OCI-LY1 (cell line): ENCODE measurements at regions not wholly inside any gene's neighbourhood (a gene's known extent, or its start where the extent isn't known, plus 50 kb on each side); places are given as distances from the start of the nearest gene placed in this dataset.

Source experiments
- H2AFZ ChIP-seq: fragments of 200-600 bp; sonication (generic), shearing (Covaris generic); 2 replicates; pipeline ENCODE4 v1.6.0; 2014; ENCODE audit warnings: antibody characterized with exemption, mild to moderate bottlenecking, low read length
- H3F3A ChIP-seq: fragments of 200-600 bp; sonication (generic), shearing (Covaris generic); 2 replicates; pipeline ENCODE4 v1.6.0; 2014; ENCODE audit warnings: mild to moderate bottlenecking, antibody characterized with exemption, low read length, moderate library complexity; ENCODE audit not compliant: insufficient read depth
- H3K27ac ChIP-seq: fragments of 200-600 bp; sonication (generic); 2 replicates; pipeline ENCODE4 v1.5.1; 2014; ENCODE audit warnings: low read length, mixed run types, mild to moderate bottlenecking, low read depth; ENCODE audit not compliant: poor library complexity, severe bottlenecking
- H3K27me3 ChIP-seq: fragments of 200-600 bp; sonication (generic); 2 replicates; pipeline ENCODE4 v1.6.0; 2014; ENCODE audit warnings: antibody characterized with exemption, mild to moderate bottlenecking, low read length, moderate library complexity; ENCODE audit not compliant: insufficient read depth
- H3K36me3 ChIP-seq: fragments of 200-600 bp; sonication (generic); 2 replicates; pipeline ENCODE4 v1.6.1; 2014; ENCODE audit warnings: mild to moderate bottlenecking, antibody characterized with exemption, low read length, moderate library complexity, mixed read lengths; ENCODE audit not compliant: insufficient read depth
- H3K4me1 ChIP-seq: fragments of 200-600 bp; sonication (generic); 2 replicates; pipeline ENCODE4 v1.5.1; 2014; ENCODE audit warnings: mild to moderate bottlenecking, low read length, moderate library complexity; ENCODE audit not compliant: insufficient read depth, severe bottlenecking
- H3K4me2 ChIP-seq: fragments of 200-600 bp; sonication (generic), shearing (Covaris generic); 2 replicates; pipeline ENCODE4 v1.6.1; 2014; ENCODE audit warnings: low read length
- H3K4me3 ChIP-seq: fragments of 200-600 bp; sonication (generic); 2 replicates; pipeline ENCODE4 v1.5.1; 2014; ENCODE audit warnings: low read length, low read depth, mild to moderate bottlenecking, mixed read lengths; ENCODE audit not compliant: poor library complexity, severe bottlenecking
- H3K79me2 ChIP-seq: fragments of 200-600 bp; shearing (Covaris generic); 2 replicates; pipeline ENCODE4 v1.6.1; 2016; ENCODE audit warnings: mixed run types, low read length, mixed read lengths; ENCODE audit not compliant: insufficient read depth
- H3K9ac ChIP-seq: fragments of 200-600 bp; sonication (generic), shearing (Covaris generic); 2 replicates; pipeline ENCODE4 v1.6.1; 2014; ENCODE audit warnings: mild to moderate bottlenecking, low read length, mixed read lengths
- H3K9me2 ChIP-seq: fragments of 200-600 bp; sonication (generic), shearing (Covaris generic); 2 replicates; pipeline ENCODE4 v1.6.1; 2014; ENCODE audit warnings: low read depth, mild to moderate bottlenecking, low read length, mixed read lengths
- H3K9me3 ChIP-seq: fragments of 200-600 bp; shearing (Covaris generic); 2 replicates; pipeline ENCODE4 v1.6.1; 2014; ENCODE audit warnings: low read length, mixed read lengths
- H4K20me1 ChIP-seq: fragments of 200-600 bp; sonication (generic), shearing (Covaris generic); 2 replicates; pipeline ENCODE4 v1.6.0; 2016; ENCODE audit warnings: mild to moderate bottlenecking, low read length; ENCODE audit not compliant: insufficient read depth
- CTCF ChIP-seq: fragments of 200-600 bp; sonication (generic), shearing (Covaris generic); IDR thresholded peaks from 2 replicates; pipeline ENCODE4 v1.5.1; 2017; ENCODE audit warnings: mild to moderate bottlenecking, antibody characterized with exemption, low read length, moderate library complexity, mixed read lengths
- EZH2 ChIP-seq: fragments of 200-600 bp; sonication (generic), shearing (Covaris generic); IDR thresholded peaks from 2 replicates; pipeline ENCODE4 v1.8.0; 2017; ENCODE audit warnings: borderline replicate concordance, mixed run types, mild to moderate bottlenecking, antibody characterized with exemption, low read length, moderate library complexity, mixed read lengths

GRCh38 chr4:23481566-23481965 is 408.3 kb downstream of the PPARGC1A start:
- no peaks in the 10 kb centered on the region for H3K27me3 ChIP-seq
- H3K9me3 ChIP-seq, result no peaks in the 10 kb centered on the region
- no peaks in the 10 kb centered on the region for H4K20me1 ChIP-seq
- no peaks in the 10 kb centered on the region for H3K4me1 ChIP-seq
- H2AFZ ChIP-seq, result no peak overlapping the region
- H3F3A ChIP-seq, result no peaks in the 10 kb centered on the region
- H3K4me3 ChIP-seq, result no peak overlapping the region
- no peaks in the 10 kb centered on the region for H3K36me3 ChIP-seq
- H3K79me2 ChIP-seq, result no peaks in the 10 kb centered on the region
- no peak overlapping the region for H3K9ac ChIP-seq
- no peak overlapping the region for H3K27ac ChIP-seq
- H3K4me2 ChIP-seq, result no peak overlapping the region
- H3K9me2 ChIP-seq, result no peaks in the 10 kb centered on the region
- TF ChIP-seq EZH2 (no peak), CTCF (no peak)

GRCh38 chr4:23477905-23478304 is 411.9 kb downstream of the PPARGC1A start:
- H3K9me3 ChIP-seq, result no peaks in the 10 kb centered on the region
- H2AFZ ChIP-seq, result no peak overlapping the region

GRCh38 chr4:23476515-23477090 is 413.2 kb downstream of the PPARGC1A start:
- Histone ChIP-seq H4K20me1 (no peaks in the 10 kb centered on the region), H3K27me3 (no peaks in the 10 kb centered on the region), H3K27ac (no peak overlapping the region), H3K4me2 (no peak overlapping the region), H3K4me1 (no peaks in the 10 kb centered on the region), H2AFZ (no peak overlapping the region), H3K4me3 (no peak overlapping the region), H3K36me3 (no peaks in the 10 kb centered on the region), H3K79me2 (no peaks in the 10 kb centered on the region), H3K9me2 (no peaks in the 10 kb centered on the region), H3K9ac (no peak overlapping the region), H3K9me3 (no peaks in the 10 kb centered on the region), H3F3A (no peaks in the 10 kb centered on the region)
- TF ChIP-seq EZH2, result no peak
- no peak for TF ChIP-seq CTCF

More at GRCh38 chr4:23477905-23478304, 411.9 kb downstream of the PPARGC1A start:
- Histone ChIP-seq H3K27ac (no peak overlapping the region), H3K79me2 (no peaks in the 10 kb centered on the region), H3K27me3 (no peaks in the 10 kb centered on the region), H3K9ac (no peak overlapping the region), H3K36me3 (no peaks in the 10 kb centered on the region), H4K20me1 (no peaks in the 10 kb centered on the region), H3K4me3 (no peak overlapping the region), H3K9me2 (no peaks in the 10 kb centered on the region), H3F3A (no peaks in the 10 kb centered on the region), H3K4me1 (no peaks in the 10 kb centered on the region), H3K4me2 (no peak overlapping the region)
- TF ChIP-seq CTCF, result no peak
- no peak for TF ChIP-seq EZH2
